Loucy (cell line): ENCODE measurements at regions not wholly inside any gene's neighbourhood (a gene's known extent, or its start where the extent isn't known, plus 50 kb on each side); places are given as distances from the start of the nearest gene placed in this dataset.

Experiments used
- H2AFZ ChIP-seq: fragments of 200-600 bp; sonication (generic); 2 replicates; pipeline ENCODE4 v1.6.0; 2016; ENCODE audit warnings: antibody characterized with exemption, mild to moderate bottlenecking, low read length, moderate library complexity
- H3F3A ChIP-seq: fragments of 200-600 bp; 2 replicates; pipeline ENCODE4 v1.6.0; 2016; ENCODE audit warnings: antibody characterized with exemption, low read depth, mild to moderate bottlenecking
- H3K27me3 ChIP-seq: fragments of 200-600 bp; sonication (generic); 2 replicates; pipeline ENCODE4 v1.6.1; 2014; ENCODE audit warnings: low read length, mild to moderate bottlenecking; ENCODE audit not compliant: insufficient read depth, poor library complexity, severe bottlenecking
- H3K36me3 ChIP-seq: fragments of 200-600 bp; sonication (generic); 2 replicates; pipeline ENCODE4 v1.6.1; 2016; ENCODE audit warnings: low read length; ENCODE audit not compliant: insufficient read depth
- H3K4me1 ChIP-seq: fragments of 200-600 bp; sonication (generic); 2 replicates; pipeline ENCODE4 v1.5.1; 2014; ENCODE audit warnings: low read length, mild to moderate bottlenecking; ENCODE audit not compliant: insufficient read depth, poor library complexity, severe bottlenecking
- H3K4me2 ChIP-seq: fragments of 200-600 bp; sonication (generic); 2 replicates; pipeline ENCODE4 v1.6.0; 2014; ENCODE audit warnings: antibody characterized with exemption, low read length, low read depth, mild to moderate bottlenecking; ENCODE audit not compliant: poor library complexity, severe bottlenecking
- H3K4me3 ChIP-seq: fragments of 200-600 bp; sonication (generic); 2 replicates; pipeline ENCODE4 v1.5.1; 2014; ENCODE audit warnings: low read length, mild to moderate bottlenecking, mixed read lengths; ENCODE audit not compliant: poor library complexity, severe bottlenecking
- H3K79me2 ChIP-seq: fragments of 200-600 bp; sonication (generic); 2 replicates; pipeline ENCODE4 v1.6.1; 2014; ENCODE audit warnings: low read length; ENCODE audit not compliant: insufficient read depth
- H3K9ac ChIP-seq: fragments of 200-600 bp; sonication (generic); 2 replicates; pipeline ENCODE4 v1.6.0; 2014; ENCODE audit warnings: mild to moderate bottlenecking, low read depth, low read length, moderate library complexity; ENCODE audit not compliant: poor library complexity, severe bottlenecking
- H3K9me2 ChIP-seq: fragments of 200-600 bp; sonication (generic); replicated peaks from 2 replicates; pipeline ENCODE4 v1.6.1; 2016; ENCODE audit warnings: low read depth, low read length, mixed read lengths
- H3K9me3 ChIP-seq: fragments of 200-600 bp; sonication (generic); 2 replicates; pipeline ENCODE4 v1.6.1; 2014; ENCODE audit warnings: mild to moderate bottlenecking, antibody characterized with exemption, low read length, low read depth; ENCODE audit not compliant: insufficient read depth
- H4K20me1 ChIP-seq: fragments of 200-600 bp; sonication (generic); 2 replicates; pipeline ENCODE4 v1.6.0; 2014; ENCODE audit warnings: antibody characterized with exemption, low read length, mild to moderate bottlenecking; ENCODE audit not compliant: insufficient read depth, poor library complexity, severe bottlenecking
- EZH2phosphoT487 ChIP-seq: fragments of 200-600 bp; IDR thresholded peaks from 2 replicates; pipeline ENCODE4 v1.6.1; 2018; ENCODE audit warnings: antibody characterized with exemption, mild to moderate bottlenecking, moderate library complexity, borderline replicate concordance
- TF ChIP-seq, protein P1 (sequence below): fragments of 200-600 bp; sonication (generic); conservative IDR thresholded peaks from 2 replicates; pipeline ENCODE4 v1.5.1; 2014; ENCODE audit warnings: mild to moderate bottlenecking, antibody characterized with exemption, low read length

DNA sequence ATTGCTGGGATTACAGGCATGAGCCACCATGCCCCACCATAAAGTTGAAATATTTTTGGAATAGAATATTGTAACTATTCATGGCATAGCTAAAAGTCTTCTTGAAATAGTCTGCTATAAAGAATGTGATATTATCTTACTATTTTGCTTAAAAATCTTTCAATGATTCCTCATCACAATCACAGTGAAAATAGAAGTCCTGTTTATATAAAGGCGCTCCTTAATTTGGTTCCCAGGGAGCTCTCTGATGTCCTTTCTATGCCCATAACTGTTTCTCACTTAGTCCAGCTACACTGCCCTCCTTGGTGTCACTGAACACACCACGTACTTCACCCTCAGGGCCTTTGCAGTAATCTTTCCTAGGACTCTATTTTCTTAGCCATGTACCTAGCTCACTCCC is 331.7 kb upstream of the GIMD1 start:
- no peak overlapping the region for H2AFZ ChIP-seq
- no peaks in the 10 kb centered on the region for H3K27me3 ChIP-seq

DNA sequence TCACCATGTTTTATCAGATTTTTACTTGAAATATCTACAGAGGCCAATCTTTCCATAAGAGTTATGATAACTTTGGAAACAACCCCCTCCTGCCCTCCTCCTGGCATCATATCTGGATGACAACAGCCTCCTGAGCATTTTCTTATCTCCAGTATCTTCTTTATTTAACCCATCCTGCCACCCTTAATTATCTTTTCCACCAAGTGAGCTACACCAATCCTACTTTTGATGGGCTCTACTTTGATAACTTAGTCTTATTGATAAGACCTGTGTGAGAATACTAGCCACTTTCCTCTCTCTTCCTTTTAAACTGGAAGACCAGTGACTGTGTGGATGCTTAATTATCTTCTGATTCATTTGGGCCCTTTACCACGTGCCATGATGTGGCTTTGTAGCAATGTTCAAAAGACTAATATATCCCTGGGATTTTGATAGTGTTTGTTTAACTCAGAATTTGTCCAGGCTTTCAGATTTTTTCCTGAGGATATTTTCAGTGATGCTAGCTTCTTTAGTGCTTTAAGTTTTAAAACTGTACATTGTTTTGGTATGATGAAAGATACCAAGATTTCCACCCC is 330.1 kb upstream of the GIMD1 start:
- H2AFZ ChIP-seq = no peak overlapping the region
- H4K20me1 ChIP-seq = no peaks in the 10 kb centered on the region
- no peaks in the 10 kb centered on the region for H3K36me3 ChIP-seq
- no peaks in the 10 kb centered on the region for H3K79me2 ChIP-seq
- H3K9ac ChIP-seq = no peak overlapping the region
- H3K9me2 ChIP-seq = no peaks in the 10 kb centered on the region
- no peak for TF ChIP-seq EZH2phosphoT487
- TF ChIP-seq, protein P1, sequence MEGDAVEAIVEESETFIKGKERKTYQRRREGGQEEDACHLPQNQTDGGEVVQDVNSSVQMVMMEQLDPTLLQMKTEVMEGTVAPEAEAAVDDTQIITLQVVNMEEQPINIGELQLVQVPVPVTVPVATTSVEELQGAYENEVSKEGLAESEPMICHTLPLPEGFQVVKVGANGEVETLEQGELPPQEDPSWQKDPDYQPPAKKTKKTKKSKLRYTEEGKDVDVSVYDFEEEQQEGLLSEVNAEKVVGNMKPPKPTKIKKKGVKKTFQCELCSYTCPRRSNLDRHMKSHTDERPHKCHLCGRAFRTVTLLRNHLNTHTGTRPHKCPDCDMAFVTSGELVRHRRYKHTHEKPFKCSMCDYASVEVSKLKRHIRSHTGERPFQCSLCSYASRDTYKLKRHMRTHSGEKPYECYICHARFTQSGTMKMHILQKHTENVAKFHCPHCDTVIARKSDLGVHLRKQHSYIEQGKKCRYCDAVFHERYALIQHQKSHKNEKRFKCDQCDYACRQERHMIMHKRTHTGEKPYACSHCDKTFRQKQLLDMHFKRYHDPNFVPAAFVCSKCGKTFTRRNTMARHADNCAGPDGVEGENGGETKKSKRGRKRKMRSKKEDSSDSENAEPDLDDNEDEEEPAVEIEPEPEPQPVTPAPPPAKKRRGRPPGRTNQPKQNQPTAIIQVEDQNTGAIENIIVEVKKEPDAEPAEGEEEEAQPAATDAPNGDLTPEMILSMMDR = no peak
- H3K4me2 ChIP-seq = no peak overlapping the region
- no peaks in the 10 kb centered on the region for H3K27me3 ChIP-seq
- H3K9me3 ChIP-seq = no peaks in the 10 kb centered on the region
- no peaks in the 10 kb centered on the region for H3F3A ChIP-seq
- no peak overlapping the region for H3K4me3 ChIP-seq
- H3K4me1 ChIP-seq = peaks cover 8% of the 10 kb centered on the region

More for the DNA sequence above, 331.7 kb upstream of the GIMD1 start:
- Histone ChIP-seq H3K4me3 (no peak overlapping the region), H3K4me2 (no peak overlapping the region), H3F3A (no peaks in the 10 kb centered on the region), H3K4me1 (no peaks in the 10 kb centered on the region), H4K20me1 (no peaks in the 10 kb centered on the region), H3K9me2 (no peaks in the 10 kb centered on the region), H3K36me3 (no peaks in the 10 kb centered on the region), H3K79me2 (no peaks in the 10 kb centered on the region), H3K9ac (no peak overlapping the region), H3K9me3 (no peaks in the 10 kb centered on the region)
- TF ChIP-seq, protein P1 = no peak
- TF ChIP-seq EZH2phosphoT487 = no peak

DNA sequence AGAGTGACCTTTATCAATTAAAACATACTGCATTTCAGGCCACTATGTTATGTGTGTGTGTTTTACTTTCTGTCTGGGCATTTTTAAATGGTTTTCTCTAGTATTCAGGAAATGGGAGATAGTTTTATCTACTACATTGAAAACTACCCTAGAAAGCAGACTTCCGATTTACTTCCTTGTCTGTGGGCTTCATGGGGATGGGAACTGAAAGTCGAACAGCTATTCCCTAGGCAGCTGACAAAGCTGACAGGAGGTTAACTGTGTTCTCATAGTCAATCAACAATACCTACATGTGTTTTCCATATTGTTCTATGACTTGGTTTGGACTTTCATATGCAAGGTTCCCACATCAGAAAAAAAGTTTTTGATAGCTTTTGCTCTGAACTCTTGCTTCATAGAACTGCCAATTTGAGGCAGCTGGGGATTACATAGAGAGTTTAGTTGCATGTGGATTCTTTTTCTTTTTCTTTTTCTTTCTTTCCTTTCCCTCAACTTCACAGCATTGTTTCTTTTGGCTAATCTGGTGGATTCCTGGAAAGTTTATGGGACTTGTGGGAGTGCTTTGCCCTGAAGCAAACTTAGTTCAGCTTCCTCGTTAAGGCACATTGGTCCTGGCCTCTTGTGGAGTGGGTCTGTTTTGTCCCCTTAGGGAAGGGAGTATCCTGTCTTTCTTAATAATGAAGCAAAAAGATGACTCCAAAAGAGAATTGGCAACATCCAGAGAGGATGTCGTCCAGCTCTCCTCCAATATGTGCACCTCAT is 327.1 kb upstream of the GIMD1 start:
- H3K9ac ChIP-seq = no peak overlapping the region
- H3K9me3 ChIP-seq = no peaks in the 10 kb centered on the region
- no peaks in the 10 kb centered on the region for H3K79me2 ChIP-seq
- peak overlapping the region; percentile 74; the same call in 1 of the 2 replicates for H2AFZ ChIP-seq
- H3K4me1 ChIP-seq = peaks cover 13% of the 10 kb centered on the region
- H3K9me2 ChIP-seq = no peaks in the 10 kb centered on the region
- no peak overlapping the region for H3K4me2 ChIP-seq
- H4K20me1 ChIP-seq = no peaks in the 10 kb centered on the region
- H3K36me3 ChIP-seq = no peaks in the 10 kb centered on the region
- no peaks in the 10 kb centered on the region for H3K27me3 ChIP-seq
- H3F3A ChIP-seq = no peaks in the 10 kb centered on the region
- no peak overlapping the region for H3K4me3 ChIP-seq
- TF ChIP-seq, protein P1 = no peak
- no peak for TF ChIP-seq EZH2phosphoT487
